ENCODE measurements at regions not wholly inside any gene's neighbourhood (a gene's known extent, or its start where the extent isn't known, plus 50 kb on each side); places are given as distances from the start of the nearest gene placed in this dataset.

GRCh38 chrX:97842468-97843199 is 958.9 kb downstream of the RPA4 start:
- H3K9me3 ChIP-seq (ENCODE audit: low read length) = peaks cover 8% of the 10 kb centered on the region; the same call in 1 of the 2 replicates
- no peak overlapping the region for H3K27ac ChIP-seq (ENCODE audit: low read length)
- no peaks in the 10 kb centered on the region for H3K4me1 ChIP-seq (ENCODE audit: low read length)
- no peaks in the 10 kb centered on the region for H3K27me3 ChIP-seq (ENCODE audit: low read length)
- H3K79me2 ChIP-seq (ENCODE audit: low read length) = no peaks in the 10 kb centered on the region
- no peak overlapping the region for H2AFZ ChIP-seq (ENCODE audit: low read length)
- no peaks in the 10 kb centered on the region for H3K9me2 ChIP-seq (replicated peaks; ENCODE audit: insufficient read depth, low read length)
- no peak overlapping the region for H3K4me2 ChIP-seq (ENCODE audit: low read depth, low read length, poor library complexity, severe bottlenecking)
- no peaks in the 10 kb centered on the region for H4K20me1 ChIP-seq (ENCODE audit: insufficient read depth, low read depth, low read length)
- no peak overlapping the region for H3K9ac ChIP-seq (ENCODE audit: low read length)
- no peaks in the 10 kb centered on the region for H3K36me3 ChIP-seq (ENCODE audit: insufficient read depth, low read length)
- DNase-seq = no peak
- no peak overlapping the region for H3K4me3 ChIP-seq (ENCODE audit: low read length)

- H3K4me1 ChIP-seq (ENCODE audit: low read length) = no peaks in the 10 kb centered on the region
- no peak for DNase-seq
- no peak overlapping the region for H3K4me3 ChIP-seq (ENCODE audit: low read length)
- no peaks in the 10 kb centered on the region for H3K27me3 ChIP-seq (ENCODE audit: low read length)
- H3K9ac ChIP-seq (ENCODE audit: low read length) = no peak overlapping the region
- no peaks in the 10 kb centered on the region for H3K9me2 ChIP-seq (replicated peaks; ENCODE audit: insufficient read depth, low read length)
- H3K27ac ChIP-seq (ENCODE audit: low read length) = no peak overlapping the region
- H3K79me2 ChIP-seq (ENCODE audit: low read length) = no peaks in the 10 kb centered on the region
- peaks cover 8% of the 10 kb centered on the region; the same call in 1 of the 2 replicates for H3K9me3 ChIP-seq (ENCODE audit: low read length)
- H4K20me1 ChIP-seq (ENCODE audit: insufficient read depth, low read depth, low read length) = no peaks in the 10 kb centered on the region
- H3K4me2 ChIP-seq (ENCODE audit: low read depth, low read length, poor library complexity, severe bottlenecking) = no peak overlapping the region
- H2AFZ ChIP-seq (ENCODE audit: low read length) = no peak overlapping the region
- no peaks in the 10 kb centered on the region for H3K36me3 ChIP-seq (ENCODE audit: insufficient read depth, low read length)
Measured at GRCh38 chrX:97843200-97843811, 959.6 kb downstream of the RPA4 start.

- Histone ChIP-seq H3K4me2 (ENCODE audit: low read depth, low read length, poor library complexity, severe bottlenecking) (no peak overlapping the region), H2AFZ (ENCODE audit: low read length) (no peak overlapping the region), H3K9ac (ENCODE audit: low read length) (no peak overlapping the region), H3K27ac (ENCODE audit: low read length) (no peak overlapping the region), H4K20me1 (ENCODE audit: insufficient read depth, low read depth, low read length) (no peaks in the 10 kb centered on the region), H3K4me3 (ENCODE audit: low read length) (no peak overlapping the region), H3K36me3 (ENCODE audit: insufficient read depth, low read length) (no peaks in the 10 kb centered on the region), H3K4me1 (ENCODE audit: low read length) (no peaks in the 10 kb centered on the region), H3K9me2 (replicated peaks; ENCODE audit: insufficient read depth, low read length) (no peaks in the 10 kb centered on the region), H3K79me2 (ENCODE audit: low read length) (no peaks in the 10 kb centered on the region), H3K27me3 (ENCODE audit: low read length) (no peaks in the 10 kb centered on the region), H3K9me3 (ENCODE audit: low read length) (peaks cover 8% of the 10 kb centered on the region; the same call in 1 of the 2 replicates)
- no peak for DNase-seq
Measured at GRCh38 chrX:97844161-97844560, 960.5 kb downstream of the RPA4 start.

- Histone ChIP-seq H3K9ac (ENCODE audit: low read length) (no peak overlapping the region), H3K4me2 (ENCODE audit: low read depth, low read length, poor library complexity, severe bottlenecking) (no peak overlapping the region), H3K9me2 (replicated peaks; ENCODE audit: insufficient read depth, low read length) (no peaks in the 10 kb centered on the region; the same call in 1 of the 2 replicates), H2AFZ (ENCODE audit: low read length) (no peak overlapping the region), H3K4me1 (ENCODE audit: low read length) (no peaks in the 10 kb centered on the region), H3K27me3 (ENCODE audit: low read length) (no peaks in the 10 kb centered on the region), H3K36me3 (ENCODE audit: insufficient read depth, low read length) (no peaks in the 10 kb centered on the region), H3K4me3 (ENCODE audit: low read length) (no peak overlapping the region), H3K9me3 (ENCODE audit: low read length) (peaks cover 8% of the 10 kb centered on the region; the same call in 1 of the 2 replicates), H3K79me2 (ENCODE audit: low read length) (no peaks in the 10 kb centered on the region), H3K27ac (ENCODE audit: low read length) (no peak overlapping the region), H4K20me1 (ENCODE audit: insufficient read depth, low read depth, low read length) (no peaks in the 10 kb centered on the region)
- DNase-seq = no peak
Measured at GRCh38 chrX:97844943-97845342, 961.2 kb downstream of the RPA4 start.

- H3K27me3 ChIP-seq (ENCODE audit: low read length) = no peaks in the 10 kb centered on the region
- peaks cover 8% of the 10 kb centered on the region; the same call in 1 of the 2 replicates for H3K9me3 ChIP-seq (ENCODE audit: low read length)
- no peak for DNase-seq
- H3K4me1 ChIP-seq (ENCODE audit: low read length) = no peaks in the 10 kb centered on the region
- H3K27ac ChIP-seq (ENCODE audit: low read length) = no peak overlapping the region
- H3K9me2 ChIP-seq (replicated peaks; ENCODE audit: insufficient read depth, low read length) = no peaks in the 10 kb centered on the region; the same call in 1 of the 2 replicates
- H4K20me1 ChIP-seq (ENCODE audit: insufficient read depth, low read depth, low read length) = no peaks in the 10 kb centered on the region
- no peak overlapping the region for H3K4me3 ChIP-seq (ENCODE audit: low read length)
- H3K9ac ChIP-seq (ENCODE audit: low read length) = no peak overlapping the region
- no peak overlapping the region for H3K4me2 ChIP-seq (ENCODE audit: low read depth, low read length, poor library complexity, severe bottlenecking)
- H2AFZ ChIP-seq (ENCODE audit: low read length) = no peak overlapping the region
- no peaks in the 10 kb centered on the region for H3K79me2 ChIP-seq (ENCODE audit: low read length)
- H3K36me3 ChIP-seq (ENCODE audit: insufficient read depth, low read length) = no peaks in the 10 kb centered on the region
Measured at GRCh38 chrX:97845451-97845850, 961.7 kb downstream of the RPA4 start.

GRCh38 chrX:97846228-97846627 is 962.5 kb downstream of the RPA4 start:
- Histone ChIP-seq H3K36me3 (ENCODE audit: insufficient read depth, low read length) (no peaks in the 10 kb centered on the region), H3K27ac (ENCODE audit: low read length) (no peak overlapping the region), H3K79me2 (ENCODE audit: low read length) (no peaks in the 10 kb centered on the region), H3K4me3 (ENCODE audit: low read length) (no peak overlapping the region), H3K9me3 (ENCODE audit: low read length) (peaks cover 8% of the 10 kb centered on the region; the same call in 1 of the 2 replicates), H3K9ac (ENCODE audit: low read length) (no peak overlapping the region), H3K9me2 (replicated peaks; ENCODE audit: insufficient read depth, low read length) (no peaks in the 10 kb centered on the region; the same call in 1 of the 2 replicates), H4K20me1 (ENCODE audit: insufficient read depth, low read depth, low read length) (no peaks in the 10 kb centered on the region), H3K4me2 (ENCODE audit: low read depth, low read length, poor library complexity, severe bottlenecking) (no peak overlapping the region), H3K27me3 (ENCODE audit: low read length) (no peaks in the 10 kb centered on the region), H3K4me1 (ENCODE audit: low read length) (no peaks in the 10 kb centered on the region), H2AFZ (ENCODE audit: low read length) (no peak overlapping the region)
- DNase-seq = no peak

- Histone ChIP-seq H2AFZ (ENCODE audit: low read length) (no peak overlapping the region), H3K9ac (ENCODE audit: low read length) (no peak overlapping the region), H3K79me2 (ENCODE audit: low read length) (no peaks in the 10 kb centered on the region), H3K36me3 (ENCODE audit: insufficient read depth, low read length) (no peaks in the 10 kb centered on the region), H3K9me2 (replicated peaks; ENCODE audit: insufficient read depth, low read length) (no peaks in the 10 kb centered on the region; the same call in 1 of the 2 replicates), H3K4me2 (ENCODE audit: low read depth, low read length, poor library complexity, severe bottlenecking) (no peak overlapping the region), H3K4me3 (ENCODE audit: low read length) (no peak overlapping the region), H3K4me1 (ENCODE audit: low read length) (no peaks in the 10 kb centered on the region), H4K20me1 (ENCODE audit: insufficient read depth, low read depth, low read length) (no peaks in the 10 kb centered on the region), H3K27me3 (ENCODE audit: low read length) (no peaks in the 10 kb centered on the region), H3K9me3 (ENCODE audit: low read length) (peaks cover 8% of the 10 kb centered on the region; the same call in 1 of the 2 replicates), H3K27ac (ENCODE audit: low read length) (no peak overlapping the region)
- no peak for DNase-seq
Measured at GRCh38 chrX:97846718-97847237, 963.1 kb downstream of the RPA4 start.

- Histone ChIP-seq H3K27me3 (ENCODE audit: low read length) (no peaks in the 10 kb centered on the region), H4K20me1 (ENCODE audit: insufficient read depth, low read depth, low read length) (no peaks in the 10 kb centered on the region), H3K9me3 (ENCODE audit: low read length) (peaks cover 8% of the 10 kb centered on the region; the same call in 1 of the 2 replicates), H3K4me2 (ENCODE audit: low read depth, low read length, poor library complexity, severe bottlenecking) (no peak overlapping the region), H3K4me3 (ENCODE audit: low read length) (no peak overlapping the region), H3K27ac (ENCODE audit: low read length) (no peak overlapping the region), H3K9ac (ENCODE audit: low read length) (no peak overlapping the region), H3K36me3 (ENCODE audit: insufficient read depth, low read length) (no peaks in the 10 kb centered on the region), H2AFZ (ENCODE audit: low read length) (no peak overlapping the region), H3K9me2 (replicated peaks; ENCODE audit: insufficient read depth, low read length) (no peaks in the 10 kb centered on the region; the same call in 1 of the 2 replicates), H3K4me1 (ENCODE audit: low read length) (peaks cover 4% of the 10 kb centered on the region; the same call in 1 of the 2 replicates), H3K79me2 (ENCODE audit: low read length) (no peaks in the 10 kb centered on the region)
- no peak for DNase-seq
Measured at GRCh38 chrX:97847885-97848679, 964.4 kb downstream of the RPA4 start.
